NCI-H2196 (cell line): ENCODE measurements at regions not wholly inside any gene's neighbourhood (a gene's known extent, or its start where the extent isn't known, plus 50 kb on each side); places are given as distances from the start of the nearest gene placed in this dataset.

Experiments used
- DNase-seq: peaks from one replicate; lab custom pipeline; 2025; ENCODE audit not compliant: unreplicated experiment; lab: John Stamatoyannopoulos, UW

DNA sequence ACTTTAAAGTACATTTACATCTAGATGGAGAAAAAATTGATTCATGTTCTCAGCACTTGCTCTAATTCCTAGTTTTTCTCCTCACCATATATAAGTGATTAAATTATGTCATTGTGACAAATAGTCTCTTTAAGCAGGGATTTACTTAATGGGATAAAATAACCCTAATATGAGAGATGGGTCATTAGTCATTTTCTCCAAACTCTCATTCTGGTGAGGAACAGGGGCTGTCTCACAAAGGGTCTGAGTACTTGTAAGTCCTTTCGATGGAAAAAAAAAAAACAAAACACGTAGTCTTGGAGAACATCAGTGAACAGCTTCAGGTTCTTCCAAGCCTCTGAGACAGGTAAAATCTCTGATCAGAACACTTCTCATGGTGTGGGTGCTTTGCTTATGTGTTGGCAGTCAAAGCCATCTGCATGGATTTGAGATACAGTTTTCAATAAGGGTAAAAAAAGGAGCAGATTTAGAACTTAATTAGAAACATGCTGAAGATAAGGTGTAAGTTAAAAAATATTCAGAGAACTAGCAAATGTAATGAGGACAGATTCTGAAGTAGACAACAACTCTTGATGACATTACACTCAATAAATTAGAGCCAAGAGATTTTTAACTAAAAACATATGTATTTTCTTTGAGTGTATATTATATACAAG is 1668.9 kb upstream of the MIR17HG start:
- no peak for DNase-seq

DNA sequence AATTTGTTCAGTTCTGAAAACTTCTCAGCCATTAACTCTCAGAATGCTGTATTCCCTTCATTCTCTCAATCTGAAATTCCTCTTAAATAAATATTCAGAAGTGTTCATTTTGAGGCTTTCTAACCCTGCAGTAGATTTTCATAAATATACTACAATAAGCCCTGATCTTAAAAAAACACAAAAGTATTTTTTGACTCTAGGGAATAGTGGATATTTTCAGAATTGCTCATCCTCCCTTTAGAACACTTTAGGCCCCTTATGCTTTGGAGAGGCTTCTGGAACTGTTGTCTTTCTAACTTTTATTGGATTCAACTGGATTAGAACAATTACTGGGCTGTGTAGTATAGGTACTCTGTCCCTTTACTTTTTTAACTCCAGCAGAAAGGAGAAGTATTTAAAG is 1662.6 kb upstream of the MIR17HG start:
- DNase-seq: no peak

DNA sequence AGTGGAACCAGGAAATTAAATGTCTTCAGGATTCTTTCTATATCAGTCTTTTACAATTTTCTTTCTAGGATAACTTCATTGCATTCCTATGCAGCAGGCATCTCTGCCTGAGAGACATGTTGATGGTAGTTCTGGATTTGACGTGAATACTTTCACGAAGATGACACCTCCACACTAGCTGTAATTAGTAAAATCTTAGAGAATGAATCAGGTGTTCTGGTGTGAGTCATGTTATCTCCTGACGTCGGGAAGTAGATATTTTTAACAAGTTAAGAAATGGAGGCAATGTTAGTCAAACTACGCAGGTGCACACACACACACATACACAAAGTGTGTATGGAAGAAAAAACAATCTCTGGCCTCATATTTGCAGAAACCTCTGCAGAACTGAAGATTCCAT is 1661.3 kb upstream of the MIR17HG start:
- no peak for DNase-seq

DNA sequence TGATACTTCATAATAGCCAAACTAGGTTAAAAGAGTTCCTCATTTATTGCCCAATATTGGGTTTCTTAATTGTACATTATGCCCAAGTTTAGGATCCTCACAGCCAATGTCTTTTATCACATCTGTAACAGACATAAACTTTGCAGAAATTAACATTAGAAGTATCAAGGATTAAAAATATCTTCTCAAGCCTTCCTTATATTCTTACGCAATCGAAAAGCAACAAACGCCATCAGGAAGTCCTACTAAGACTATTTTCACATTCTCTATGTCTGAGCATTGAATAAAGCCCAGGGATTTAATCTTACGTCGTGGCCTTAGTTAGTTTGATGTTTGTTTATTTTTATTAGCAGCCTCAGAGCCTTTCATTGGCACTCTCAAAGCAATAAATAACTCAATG is 1660.4 kb upstream of the MIR17HG start:
- DNase-seq: no peak

DNA sequence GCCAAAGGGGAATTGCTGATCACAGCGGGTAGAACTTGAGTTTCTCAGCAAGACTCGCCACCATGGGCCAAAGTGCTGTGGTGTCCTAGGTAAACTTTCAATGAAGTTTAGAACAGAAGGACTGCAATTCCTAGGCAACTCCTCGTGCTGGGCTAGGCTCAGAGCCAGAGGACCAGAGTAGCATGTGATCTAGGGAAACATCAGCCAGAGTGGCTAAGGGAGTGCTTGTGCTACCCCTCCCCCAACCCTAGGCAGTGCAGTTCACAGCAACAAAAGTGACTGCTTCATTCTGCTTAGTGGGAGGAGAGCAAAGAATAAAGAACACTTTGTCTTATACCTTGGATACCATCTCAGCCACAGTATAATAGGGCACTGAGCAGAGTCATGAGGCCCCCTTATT is 1658.6 kb upstream of the MIR17HG start:
- DNase-seq: no peak

DNA sequence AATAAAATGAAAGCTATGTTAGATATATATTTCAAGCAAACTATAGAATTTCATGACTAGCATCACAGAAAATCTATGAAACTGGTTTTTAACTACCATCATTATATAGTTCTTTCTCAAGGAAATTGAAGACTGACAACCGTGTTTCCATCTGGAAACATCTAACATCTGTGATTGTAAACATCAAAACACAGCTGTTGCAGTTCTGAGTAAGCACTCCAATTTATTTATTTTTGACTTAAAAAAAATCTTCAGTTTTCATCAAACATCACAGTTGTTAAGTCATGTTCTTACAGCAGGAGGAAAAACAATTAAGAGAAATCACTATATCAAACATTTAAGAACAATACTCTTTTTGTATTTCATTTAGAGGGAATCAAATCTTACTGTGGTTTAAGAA is 1653.0 kb upstream of the MIR17HG start:
- DNase-seq: no peak

DNA sequence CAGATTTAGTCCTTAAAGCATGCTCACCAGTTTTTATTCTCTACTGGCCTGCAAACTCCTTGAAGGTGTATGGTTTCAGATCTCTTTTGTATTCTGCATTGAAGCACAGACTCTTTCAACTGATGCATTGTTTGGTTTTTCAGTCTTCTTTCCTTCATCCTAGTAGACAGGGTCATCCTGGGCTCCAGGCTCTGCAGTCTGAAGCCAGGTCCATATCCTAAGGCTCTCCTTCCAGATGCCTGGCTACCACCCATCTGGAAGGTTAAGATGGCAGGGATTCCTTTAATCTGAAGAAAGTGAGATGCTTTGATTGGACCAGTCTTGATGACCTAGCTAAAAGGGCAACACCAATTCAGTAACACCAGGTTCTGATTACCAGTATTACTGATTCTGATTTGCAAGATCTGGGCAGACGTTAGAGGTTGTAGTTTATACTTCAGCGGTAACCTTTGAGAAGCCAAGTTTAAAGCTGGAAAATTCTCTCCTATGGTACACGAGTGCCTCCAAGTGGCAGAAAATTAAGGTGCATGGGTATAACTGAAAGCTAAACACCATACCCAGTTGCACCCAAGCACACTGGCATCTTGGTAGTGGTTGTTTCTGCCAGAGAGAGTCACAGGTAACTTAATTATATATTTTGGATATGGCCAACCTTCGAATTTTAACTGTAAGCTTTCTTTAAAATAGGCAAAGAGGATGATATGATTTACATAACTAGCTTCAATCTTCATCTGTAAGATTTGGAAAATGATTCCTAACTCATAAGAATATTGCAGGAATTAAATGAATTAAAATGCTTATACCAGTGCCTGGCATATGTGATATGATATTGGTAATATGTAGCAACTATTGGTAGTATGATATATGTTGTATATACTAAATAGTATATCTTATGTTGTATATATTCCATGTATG is 1651.9 kb upstream of the MIR17HG start:
- DNase-seq: no peak

DNA sequence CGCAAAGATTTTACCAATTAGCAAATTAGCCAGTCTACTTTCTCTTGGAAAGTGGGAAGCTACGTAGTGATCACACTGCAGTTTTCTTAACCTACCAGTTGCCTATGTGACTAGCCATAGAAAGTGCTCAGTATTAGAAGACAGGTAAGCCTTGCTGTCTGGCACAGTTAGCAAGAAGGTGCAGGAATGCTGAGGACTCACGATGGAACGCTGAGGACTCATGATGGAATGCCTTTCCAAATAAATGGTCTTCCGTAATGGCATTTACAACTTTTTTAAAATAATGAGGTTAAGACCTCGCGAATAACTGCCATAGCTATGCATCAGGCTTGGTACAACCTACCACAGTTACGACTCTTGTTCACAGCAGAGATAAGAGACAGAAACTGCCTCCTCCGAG is 1645.6 kb upstream of the MIR17HG start:
- no peak for DNase-seq

DNA sequence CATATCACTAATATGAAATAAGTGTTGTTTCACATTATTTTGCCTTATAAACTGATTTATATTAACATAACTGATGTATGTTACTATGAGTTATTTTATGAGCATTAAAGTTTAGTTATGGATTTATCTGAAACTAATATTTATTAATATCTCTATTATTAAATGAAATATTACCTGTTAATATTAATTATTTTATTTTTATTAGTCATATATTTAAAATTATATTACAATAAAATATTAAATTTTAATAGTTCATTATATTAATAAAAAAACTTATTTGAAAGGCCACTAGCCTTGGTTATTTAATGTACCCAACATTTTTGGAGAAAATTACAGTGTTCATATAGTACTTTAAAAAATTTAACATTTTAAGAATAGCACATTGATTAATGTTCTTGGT is 1643.4 kb upstream of the MIR17HG start:
- no peak for DNase-seq

DNA sequence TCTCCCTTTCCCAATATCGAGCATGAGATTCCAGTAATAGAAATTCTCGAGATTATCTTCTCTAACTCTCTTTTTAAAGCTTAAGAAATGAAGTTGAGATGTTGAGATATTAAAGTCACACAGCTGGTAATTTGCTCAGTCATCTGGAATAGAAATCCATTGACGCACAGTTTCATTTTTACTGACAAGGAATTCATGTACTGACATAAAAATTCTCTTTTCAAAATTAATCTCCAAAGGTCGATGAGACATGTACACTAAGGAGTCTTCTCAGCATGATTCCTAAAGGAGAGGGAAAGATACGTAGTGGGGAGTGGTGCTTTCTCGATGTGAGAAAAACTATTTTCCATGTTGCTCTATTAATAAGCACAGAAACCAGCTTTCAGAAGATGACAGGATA is 1639.5 kb upstream of the MIR17HG start:
- no peak for DNase-seq

DNA sequence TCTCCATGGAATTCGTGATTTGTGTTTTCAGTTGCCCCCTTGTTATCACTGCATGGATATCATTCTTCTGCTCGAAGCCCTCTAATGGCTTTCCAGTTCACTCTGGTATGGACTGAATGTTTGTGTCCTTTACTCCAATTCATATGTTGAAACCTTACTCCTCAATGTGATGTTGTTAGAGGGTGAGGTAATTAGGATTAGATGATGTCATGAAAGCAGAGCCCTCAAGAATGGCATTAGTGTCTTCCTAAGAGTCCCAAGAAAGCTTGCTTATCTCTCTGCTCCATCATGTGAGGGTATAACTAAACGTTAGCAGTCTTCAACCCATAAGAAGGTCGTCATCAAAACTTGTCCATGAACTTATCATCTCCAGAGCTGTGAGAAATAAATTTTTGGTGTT is 1626.3 kb upstream of the MIR17HG start:
- DNase-seq: no peak

DNA sequence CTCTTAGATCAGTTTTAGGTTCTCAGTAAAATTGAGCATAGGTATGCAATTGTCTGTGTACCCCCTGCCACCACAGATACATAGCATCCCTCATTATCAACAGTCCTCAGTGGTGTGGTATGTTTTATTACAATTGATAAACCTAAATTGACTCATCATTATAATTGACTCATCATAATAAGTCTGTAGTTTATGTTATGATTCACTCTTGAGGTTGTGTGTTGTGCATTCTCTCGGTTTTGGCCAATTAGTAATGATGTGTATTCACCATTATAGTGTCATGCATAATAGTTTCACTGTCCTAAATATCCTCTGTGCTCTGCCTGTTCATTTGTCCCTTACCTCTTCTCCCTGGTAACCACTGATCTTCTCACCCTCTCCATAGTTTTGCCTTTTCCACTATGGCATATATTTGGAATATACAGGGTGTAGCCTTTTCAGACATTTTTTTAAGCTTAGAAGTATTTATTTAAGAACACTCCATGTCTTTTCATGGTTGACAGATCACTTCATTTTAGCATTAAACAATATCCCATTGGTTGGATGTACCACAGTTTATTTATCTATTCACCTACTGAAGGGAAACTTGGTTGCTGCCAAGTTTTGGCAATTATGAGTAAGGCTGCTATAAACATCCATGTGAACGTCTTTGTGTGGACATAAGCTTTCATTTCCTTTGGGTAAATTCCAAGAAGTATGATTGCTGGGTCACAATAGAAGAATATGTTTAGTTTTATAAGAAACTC is 1620.6 kb upstream of the MIR17HG start:
- DNase-seq: no peak

DNA sequence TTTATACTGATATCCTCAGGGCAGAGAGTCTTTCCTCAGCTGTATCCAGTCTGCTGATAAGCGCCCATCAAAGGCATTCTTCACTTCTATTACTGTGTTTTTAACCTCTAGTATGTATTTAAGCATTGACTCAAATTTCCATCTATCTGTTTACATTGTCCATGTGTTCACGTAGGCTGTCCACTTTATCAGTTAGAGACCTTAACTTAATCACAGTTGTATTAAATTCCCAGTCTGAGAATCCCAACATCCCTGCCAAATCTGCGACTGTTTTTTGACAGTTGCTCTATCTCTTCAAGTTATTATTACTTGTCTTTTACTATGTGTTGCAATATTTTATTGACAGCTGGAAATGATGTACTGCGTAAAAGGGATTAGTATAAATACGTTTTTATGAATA is 1613.7 kb upstream of the MIR17HG start:
- no peak for DNase-seq

DNA sequence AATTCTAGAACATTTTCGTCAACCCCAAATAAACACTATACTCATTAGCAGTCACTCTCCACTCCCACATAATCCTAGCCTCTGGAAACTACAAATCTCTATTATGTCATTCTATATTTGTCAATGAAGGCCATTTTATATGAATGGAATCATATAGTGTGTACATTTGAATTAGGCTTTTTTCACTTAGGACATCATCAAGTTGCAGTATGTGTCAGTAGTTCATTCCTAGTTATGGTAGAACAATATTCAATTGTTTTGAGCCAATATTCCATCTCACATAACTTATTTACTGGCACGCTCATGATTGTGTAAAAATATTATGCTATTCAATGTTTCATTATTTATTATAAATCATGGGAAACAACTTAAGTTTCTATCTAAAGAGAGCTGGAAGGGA is 1610.4 kb upstream of the MIR17HG start:
- DNase-seq: no peak

DNA sequence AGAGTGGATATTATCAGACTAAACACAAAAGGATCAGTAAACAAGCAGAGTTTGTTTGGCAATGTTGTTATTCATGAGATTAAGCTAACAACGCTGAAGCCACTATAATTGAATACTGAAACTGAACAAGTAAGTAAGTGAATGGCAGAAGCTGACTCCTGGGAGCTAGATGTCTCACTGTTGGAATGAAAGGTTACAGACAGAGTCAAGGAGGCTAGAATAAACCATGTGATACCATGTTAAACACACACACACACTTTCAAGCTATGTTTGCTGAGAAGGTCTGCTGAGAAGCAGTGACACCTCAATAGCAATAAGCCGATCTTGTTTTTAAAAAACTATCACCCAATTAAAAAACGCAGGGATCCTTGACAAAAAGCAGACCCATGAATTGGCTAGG is 1609.4 kb upstream of the MIR17HG start:
- DNase-seq: no peak

DNA sequence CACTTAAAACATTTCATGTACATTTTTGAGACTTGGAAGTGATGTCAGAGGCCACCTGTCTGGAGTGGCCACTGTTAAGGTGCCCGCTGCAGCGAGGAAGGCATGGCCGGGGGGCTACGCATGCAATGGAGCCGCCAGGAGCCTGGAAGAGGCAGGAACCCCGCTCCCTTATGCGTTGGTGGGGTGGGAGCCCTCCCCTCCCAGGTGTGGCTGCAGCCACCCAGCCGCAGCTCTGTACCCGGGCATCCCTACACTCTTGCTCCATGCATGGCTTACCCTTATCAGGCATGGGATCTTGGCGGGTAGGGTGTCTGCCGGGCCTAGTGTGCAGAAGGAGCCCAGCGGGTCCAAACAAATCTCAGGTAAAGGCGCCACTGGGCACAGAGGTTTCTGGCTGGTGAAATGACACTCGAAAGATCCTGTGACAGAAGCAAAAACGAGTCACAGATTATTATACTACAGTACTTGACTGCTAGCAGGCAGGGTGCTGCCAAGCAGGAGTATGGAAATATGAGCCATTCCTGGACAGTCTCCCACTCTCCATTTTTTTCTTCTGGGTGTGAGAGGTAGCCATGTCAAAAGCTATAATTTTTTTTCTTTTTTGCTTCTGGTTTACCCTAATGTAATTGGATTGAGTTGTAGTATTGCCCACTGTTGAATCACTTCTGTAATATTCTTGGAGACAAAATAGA is 1606.3 kb upstream of the MIR17HG start:
- no peak for DNase-seq

DNA sequence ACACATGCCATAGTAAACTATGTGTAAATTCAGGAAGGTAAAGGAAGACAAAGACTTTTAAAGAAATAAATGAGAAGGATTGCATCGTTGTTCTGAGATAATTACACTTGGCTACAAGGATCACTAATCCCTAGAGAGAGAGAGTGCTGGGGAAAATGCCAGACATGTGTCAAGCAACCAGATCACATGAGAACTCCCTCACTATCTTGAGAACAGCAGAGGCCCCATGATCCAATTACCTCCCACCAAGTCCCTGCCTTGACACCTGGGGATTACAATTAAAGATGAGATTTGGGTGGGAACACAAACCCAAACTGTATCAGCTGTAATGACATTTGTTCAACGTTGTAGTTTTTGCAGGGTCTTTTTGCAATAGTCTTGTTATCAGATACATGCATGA is 1600.9 kb upstream of the MIR17HG start:
- DNase-seq: no peak

DNA sequence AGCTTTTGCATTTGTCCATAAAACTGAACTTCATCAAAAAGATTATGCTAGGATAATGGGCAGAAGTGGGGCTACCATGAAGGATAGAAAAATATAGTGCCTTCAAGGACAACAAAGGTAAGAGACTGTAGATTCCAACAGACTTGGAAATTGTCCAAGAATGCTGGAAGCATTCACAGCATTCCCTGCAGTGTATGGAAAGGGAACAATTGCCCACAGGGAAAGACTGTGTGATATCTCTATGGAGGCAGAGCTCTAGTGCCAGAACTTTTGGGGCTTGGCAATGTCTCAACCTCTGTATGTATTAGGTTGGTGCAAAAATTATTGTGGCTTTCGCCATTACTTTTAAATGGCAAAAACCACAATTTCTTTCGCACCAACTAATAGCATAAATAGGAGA is 1598.8 kb upstream of the MIR17HG start:
- no peak for DNase-seq

DNA sequence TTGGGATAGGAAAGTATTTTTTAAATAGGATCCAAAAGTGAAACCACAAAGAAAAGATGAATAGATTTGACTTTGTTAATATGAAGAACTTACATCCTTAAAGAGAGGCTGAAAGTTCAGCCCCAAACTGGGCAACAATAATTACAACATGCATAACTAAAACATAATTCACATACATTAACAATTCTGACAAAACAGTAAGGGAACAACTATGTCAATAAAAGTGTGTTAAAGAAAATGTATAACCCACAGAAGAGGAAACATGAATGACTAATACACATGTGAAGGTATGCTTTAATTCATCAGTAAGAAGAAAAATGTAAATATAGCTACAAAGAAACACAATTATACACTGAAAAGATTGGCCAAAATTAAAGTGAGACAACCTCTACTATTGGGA is 1597.6 kb upstream of the MIR17HG start:
- DNase-seq: no peak

DNA sequence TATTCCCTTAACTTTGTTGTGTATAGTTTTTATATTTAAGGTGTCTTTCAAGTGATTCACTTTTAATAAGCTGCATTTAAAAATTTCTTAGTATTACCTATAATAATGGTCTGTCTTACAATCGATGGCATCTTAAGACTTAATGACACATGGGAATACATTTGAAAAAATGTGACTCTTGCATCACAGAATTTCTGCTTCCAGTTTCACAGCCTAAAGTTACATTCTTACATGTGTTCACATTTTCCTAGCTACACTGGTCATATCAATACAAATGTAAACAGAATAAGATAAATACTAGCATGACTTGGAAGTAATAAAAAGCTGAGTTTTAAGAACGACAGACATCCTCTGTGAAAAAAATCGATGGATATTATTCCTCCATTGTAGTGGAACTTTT is 1597.1 kb upstream of the MIR17HG start:
- DNase-seq: no peak

DNA sequence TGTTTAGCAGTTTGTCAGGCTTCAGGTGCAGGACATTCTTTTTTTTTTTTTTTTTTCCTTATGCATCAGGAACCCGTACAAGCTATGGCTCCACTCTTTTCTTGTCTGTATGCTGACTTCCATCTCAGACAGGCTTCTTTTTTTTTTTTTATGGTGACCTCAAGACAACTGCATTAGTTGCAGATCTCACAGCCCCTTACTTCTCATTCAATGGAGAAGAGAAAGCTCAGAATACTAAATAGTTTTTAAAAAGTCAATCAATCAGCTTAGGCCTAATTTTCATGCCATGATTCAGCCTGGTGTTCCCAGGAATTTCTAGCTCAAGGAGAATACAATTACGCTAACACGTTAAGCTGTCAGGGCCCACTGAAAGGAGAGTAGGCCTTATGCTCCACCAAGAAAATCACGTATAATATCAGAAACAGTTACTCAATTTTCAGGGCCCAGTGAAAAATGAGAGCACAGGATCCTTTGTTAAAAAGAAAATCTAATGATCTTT is 1596.0 kb upstream of the MIR17HG start:
- DNase-seq: no peak
